ENCODE measurements at regions not wholly inside any gene's neighbourhood (a gene's known extent, or its start where the extent isn't known, plus 50 kb on each side); places are given as distances from the start of the nearest gene placed in this dataset.
A peak's percentile ranks its signal among the peaks of the same experiment; 100 is the strongest.
"Not testable (repeated sequence)": the region's sequence is repeated elsewhere in the genome, so short reads cannot be mapped to it uniquely, and the experiment has no call there.

DNA sequence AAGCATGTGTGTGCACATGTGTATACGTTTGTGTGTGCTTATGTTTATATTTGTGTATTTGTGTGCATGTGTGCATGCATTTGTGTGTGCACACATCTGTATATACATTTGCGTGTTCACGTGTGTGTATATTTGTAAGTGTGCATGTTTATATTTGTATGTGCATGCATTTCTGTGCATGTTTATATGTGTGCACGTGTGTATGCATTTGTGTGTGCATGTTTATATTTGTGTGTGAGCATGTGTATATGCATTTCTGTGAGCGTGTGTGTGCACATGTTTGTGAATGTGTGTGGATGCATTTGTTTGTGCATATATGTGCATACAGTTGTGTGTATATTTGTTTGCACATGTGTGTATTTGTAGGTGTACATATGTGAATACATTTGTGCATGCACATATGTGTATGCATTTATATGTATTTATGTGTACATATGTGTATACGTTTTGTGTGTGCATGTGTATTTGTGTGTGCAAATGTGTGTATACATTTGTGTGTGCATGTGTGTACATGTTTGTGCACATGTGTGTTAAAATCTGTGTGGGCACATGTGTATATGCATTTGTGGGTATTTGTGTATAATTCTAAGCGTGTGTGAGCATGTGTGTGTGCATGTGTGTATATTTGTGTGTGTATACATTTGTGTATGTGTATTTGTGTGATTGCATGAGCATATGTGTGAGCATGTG, 140.4 kb upstream of the AFDN start:
- no peak for TF ChIP-seq CTCF (IDR thresholded peaks at IDR 0.05; ENCODE audit: low read length, missing control alignments)
- H3K4me3 ChIP-seq (replicated peaks; ENCODE audit: low read depth, low read length) = no peak overlapping the region

DNA sequence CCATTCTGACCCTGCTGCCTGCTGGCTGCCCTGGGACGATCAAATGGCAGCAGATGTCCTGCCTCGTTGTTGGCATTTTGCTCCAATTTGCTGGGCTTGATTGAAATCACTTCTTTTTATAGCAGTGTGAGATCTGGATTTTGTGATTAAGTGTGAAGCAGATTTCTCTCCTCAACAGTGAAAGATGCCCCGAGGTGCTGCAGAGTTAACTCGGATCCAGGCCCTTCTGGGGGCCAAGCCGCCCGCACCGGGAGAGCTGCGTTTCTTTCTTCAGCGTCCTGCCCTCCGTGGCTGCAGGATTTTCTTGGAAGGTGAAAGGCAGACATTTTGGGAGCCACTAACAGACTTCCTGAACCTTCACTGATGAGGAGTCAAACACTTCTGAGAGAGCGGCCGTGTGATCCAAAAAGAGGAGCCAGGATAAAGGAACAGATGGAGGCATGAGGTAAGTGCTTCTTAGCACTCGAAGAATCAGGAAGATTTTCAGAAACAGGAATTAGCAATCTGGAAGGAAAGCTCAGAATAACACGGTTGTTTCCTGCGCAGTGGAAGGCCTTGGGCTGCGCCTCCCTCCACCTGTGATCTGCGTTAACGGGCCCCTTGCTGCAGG, 139.5 kb upstream of the AFDN start:
- no peak for DNase-seq (ENCODE audit: low read depth)
- no peak for TF ChIP-seq CTCF (IDR thresholded peaks at IDR 0.05; ENCODE audit: low read length, missing control alignments)
- no peak overlapping the region for H3K4me3 ChIP-seq (replicated peaks; ENCODE audit: low read depth, low read length)

More for the DNA sequence above, 140.4 kb upstream of the AFDN start:
- DNase-seq (ENCODE audit: low read depth) = no peak

GRCh38 chr6:167688123-167688522, 138.6 kb upstream of the AFDN start:
- no peak for DNase-seq (ENCODE audit: low read depth)
- no peak for TF ChIP-seq CTCF (IDR thresholded peaks at IDR 0.05; ENCODE audit: low read length, missing control alignments)
- H3K4me3 ChIP-seq (replicated peaks; ENCODE audit: low read depth, low read length) = no peak overlapping the region

GRCh38 chr6:167689278-167689677, 137.4 kb upstream of the AFDN start:
- TF ChIP-seq CTCF (IDR thresholded peaks at IDR 0.05; ENCODE audit: low read length, missing control alignments) = no peak
- H3K4me3 ChIP-seq (replicated peaks; ENCODE audit: low read depth, low read length) = no peak overlapping the region
- no peak for DNase-seq (ENCODE audit: low read depth)

DNA sequence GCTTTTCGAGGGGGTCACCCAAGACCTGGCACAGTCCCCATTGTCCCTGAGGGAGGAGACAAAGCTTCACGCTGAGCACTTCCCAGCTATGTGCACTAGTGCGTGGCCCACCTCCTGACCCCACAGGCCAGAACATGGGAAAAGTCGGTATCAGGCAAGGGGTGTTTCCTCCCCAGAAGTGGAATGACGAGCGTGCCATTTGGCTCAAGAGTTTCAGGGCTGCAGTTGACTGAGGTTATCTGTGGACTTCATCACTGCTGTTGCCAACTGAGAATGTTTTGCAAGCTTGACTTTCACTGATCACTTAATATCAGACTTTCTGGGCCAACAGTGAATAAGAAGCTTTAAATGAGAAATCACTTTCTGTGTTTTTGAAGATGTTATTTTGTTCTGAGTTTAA, 137.0 kb upstream of the AFDN start:
- TF ChIP-seq CTCF (IDR thresholded peaks at IDR 0.05; ENCODE audit: low read length, missing control alignments) = no peak
- no peak overlapping the region for H3K4me3 ChIP-seq (replicated peaks; ENCODE audit: low read depth, low read length)
- peak; percentile 21 for DNase-seq (ENCODE audit: low read depth)

GRCh38 chr6:167690167-167690922, 136.4 kb upstream of the AFDN start:
- not testable (repeated sequence) for H3K4me3 ChIP-seq (replicated peaks; ENCODE audit: low read depth, low read length)

GRCh38 chr6:167690931-167691330, 135.8 kb upstream of the AFDN start:
- TF ChIP-seq CTCF (IDR thresholded peaks at IDR 0.05; ENCODE audit: low read length, missing control alignments) = no peak
- H3K4me3 ChIP-seq (replicated peaks; ENCODE audit: low read depth, low read length) = no peak overlapping the region
- no peak for DNase-seq (ENCODE audit: low read depth)

More at GRCh38 chr6:167690167-167690922, 136.4 kb upstream of the AFDN start:
- DNase-seq (ENCODE audit: low read depth) = not testable (repeated sequence)

All from fibroblast of pulmonary artery (primary cell).